Fibroblast of gingiva (primary cell): ENCODE measurements at regions not wholly inside any gene's neighbourhood (a gene's known extent, or its start where the extent isn't known, plus 50 kb on each side); places are given as distances from the start of the nearest gene placed in this dataset.
A peak's percentile ranks its signal among the peaks of the same experiment; 100 is the strongest.
"Not testable (repeated sequence)": the region's sequence is repeated elsewhere in the genome, so short reads cannot be mapped to it uniquely, and the experiment has no call there.

Source experiments
- DNase-seq: peaks from one replicate; pipeline ENCODE4 v3.0.0-alpha.2; 2011; ENCODE audit warnings: low read depth

- no peak for DNase-seq
Measured at GRCh38 chr17:68097161-68097805, 61.7 kb downstream of the KPNA2 start.

DNA sequence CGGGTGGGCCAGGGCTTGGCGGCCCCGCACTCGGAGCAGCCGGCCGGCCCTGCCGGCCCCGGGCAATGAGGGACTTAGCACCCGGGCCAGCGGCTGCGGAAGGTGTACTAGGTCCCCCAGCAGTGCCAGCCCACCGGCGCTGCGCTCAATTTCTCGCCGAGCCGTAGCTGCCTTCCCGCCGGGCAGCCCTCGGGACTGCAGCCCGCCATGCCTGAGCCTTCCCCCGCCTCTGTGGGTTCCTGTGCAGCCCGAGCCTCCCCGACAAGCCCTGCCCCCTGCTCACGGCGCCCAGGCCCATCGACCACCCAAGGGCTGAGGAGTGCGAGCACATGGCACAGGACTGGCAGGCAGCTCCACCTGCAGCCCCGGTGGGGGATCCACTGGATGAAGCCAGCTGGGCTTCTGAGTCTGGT, 63.8 kb downstream of the KPNA2 start:
- not testable (repeated sequence) for DNase-seq

DNA sequence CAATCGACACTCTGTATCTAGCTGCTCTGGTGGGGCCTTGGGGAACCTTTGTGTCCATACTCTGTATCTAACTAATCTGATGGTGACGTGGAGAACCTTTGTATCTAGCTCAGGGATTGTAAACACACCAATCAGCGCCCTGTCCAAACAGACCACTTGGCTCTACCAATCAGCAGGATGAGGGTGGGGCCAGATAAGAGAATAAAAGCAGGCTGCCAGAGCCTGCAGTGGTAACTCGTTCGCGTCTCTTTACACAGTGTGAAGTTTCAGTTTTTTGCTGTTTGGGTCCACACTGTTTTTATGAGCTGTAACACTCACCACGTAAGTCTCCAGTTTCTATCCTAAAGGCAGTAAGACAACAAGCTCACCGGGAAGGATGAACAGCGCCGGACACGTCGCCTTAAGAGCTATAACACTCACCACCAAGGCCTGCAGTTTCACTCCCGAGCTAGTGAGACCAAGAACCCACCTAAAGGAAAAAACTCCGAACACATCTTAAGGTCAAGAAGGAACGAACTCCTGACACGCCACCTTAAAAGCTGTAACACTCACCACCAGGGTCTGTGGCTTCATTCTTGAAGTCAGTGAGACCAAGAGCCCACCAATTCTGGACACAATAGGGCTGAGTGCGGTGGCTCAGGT, 64.6 kb downstream of the KPNA2 start:
- DNase-seq, result no peak

DNA sequence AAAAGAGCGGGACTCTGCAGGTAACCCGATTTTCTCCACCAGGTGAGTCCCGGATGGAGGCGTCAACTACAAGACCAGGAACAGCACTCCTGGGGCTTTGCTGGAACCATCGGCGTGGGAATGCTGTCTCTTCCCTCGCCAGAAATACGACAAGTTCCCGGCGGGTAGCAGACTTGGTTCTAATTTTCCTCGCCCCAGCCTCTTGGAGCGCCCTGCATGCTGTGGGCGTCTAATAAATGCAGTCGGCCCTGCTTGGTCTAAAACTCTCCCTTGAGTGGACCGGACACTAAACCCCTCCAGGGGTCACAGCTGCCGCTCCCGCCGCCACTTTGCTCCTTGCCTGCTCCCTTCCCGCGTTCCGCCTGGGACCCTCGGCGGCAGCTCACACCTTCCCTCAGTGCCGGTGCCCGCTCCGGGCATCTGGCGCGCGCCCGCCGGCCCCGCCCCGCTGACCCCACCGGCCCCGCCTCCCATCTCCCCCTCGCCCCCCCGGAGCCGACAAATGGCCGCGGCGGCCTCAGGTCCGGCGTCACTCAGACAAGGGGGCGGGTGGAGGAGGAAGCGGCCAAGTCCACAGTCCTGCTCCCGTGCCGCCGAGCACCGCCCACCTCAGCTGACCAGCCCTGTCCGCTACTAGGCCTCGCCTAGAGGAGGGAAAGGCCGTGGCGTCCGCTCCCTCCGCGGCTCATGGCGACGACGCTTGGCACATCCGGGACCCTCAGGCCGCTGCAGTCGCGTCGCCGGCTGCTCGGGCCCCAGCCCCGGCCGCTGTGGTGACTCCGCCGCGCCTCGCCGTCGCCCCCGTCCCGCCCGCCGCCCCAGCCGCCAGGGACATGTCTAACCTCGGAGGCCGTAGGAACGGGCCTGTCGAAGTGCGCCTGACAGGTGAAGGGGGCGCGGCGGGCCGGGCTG, 65.8 kb downstream of the KPNA2 start:
- DNase-seq, result peak; percentile 96

GRCh38 chr17:68101987-68102314, 66.4 kb downstream of the KPNA2 start:
- DNase-seq, result no peak

- no peak for DNase-seq
Measured at GRCh38 chr17:68102318-68102758, 66.8 kb downstream of the KPNA2 start.

GRCh38 chr17:68103148-68103547, 67.6 kb downstream of the KPNA2 start:
- DNase-seq, result no peak

GRCh38 chr17:68106085-68106484, 70.5 kb downstream of the KPNA2 start:
- DNase-seq, result no peak

DNA sequence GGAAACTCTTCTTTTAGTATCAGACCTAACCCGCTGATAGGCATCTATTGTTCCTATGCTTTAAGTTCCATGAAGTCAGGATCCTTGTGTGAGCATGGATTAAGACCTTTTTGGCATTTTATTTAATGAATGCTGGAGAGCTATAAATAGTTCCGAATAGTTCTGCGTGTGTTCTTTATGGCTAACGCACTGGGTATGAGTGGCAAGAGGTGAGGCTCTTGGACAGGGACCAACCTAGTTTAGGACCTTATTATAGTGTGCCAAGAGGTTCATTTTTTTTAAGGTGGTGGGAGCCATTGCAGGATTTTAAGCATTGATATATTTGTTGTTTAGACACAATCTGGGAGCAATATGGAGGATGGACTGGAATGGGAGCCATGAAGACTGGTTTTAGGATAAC, 71.8 kb downstream of the KPNA2 start:
- no peak for DNase-seq

GRCh38 chr17:68108313-68109000, 72.9 kb downstream of the KPNA2 start:
- no peak for DNase-seq

- not testable (repeated sequence) for DNase-seq
Measured at GRCh38 chr17:68109404-68109803, 73.9 kb downstream of the KPNA2 start.

GRCh38 chr17:68116211-68116610, 80.7 kb downstream of the KPNA2 start:
- DNase-seq, result not testable (repeated sequence)

- no peak for DNase-seq
Measured at GRCh38 chr17:68122587-68122986, 87.1 kb downstream of the KPNA2 start.

DNA sequence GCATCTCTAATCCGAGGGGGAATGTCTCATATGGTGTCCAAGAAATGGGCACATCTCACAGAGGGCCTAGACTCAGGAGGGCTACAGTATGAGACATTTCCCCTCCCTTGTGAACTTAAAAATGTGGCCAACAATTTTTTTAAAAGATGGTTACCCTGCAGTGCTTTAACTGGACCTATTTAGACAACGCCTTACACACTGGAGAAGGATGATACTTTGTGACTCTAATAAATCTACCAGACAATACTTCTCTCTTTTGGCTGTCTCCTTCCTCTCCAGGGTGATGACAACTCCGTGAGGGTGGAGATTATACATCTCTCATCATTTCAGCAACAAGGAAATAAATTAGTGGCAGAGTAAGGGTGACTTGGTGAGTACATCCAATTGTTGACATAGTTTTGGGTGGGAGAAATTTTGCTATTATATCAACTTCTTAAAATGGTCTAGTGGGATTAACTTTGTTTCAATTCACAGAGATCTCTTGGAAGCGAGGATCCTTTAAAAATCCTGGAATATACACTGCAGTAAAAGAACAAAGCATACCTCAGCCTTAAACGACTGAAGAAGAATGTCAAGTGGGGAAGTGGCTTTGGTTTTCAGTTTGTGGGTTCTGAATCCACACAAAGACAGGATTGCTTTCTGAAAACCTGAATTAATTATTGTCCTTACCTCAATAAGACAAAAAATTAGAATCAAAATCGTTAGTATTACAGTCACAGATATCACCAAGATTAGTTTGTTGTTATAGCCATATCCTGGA, 89.8 kb downstream of the KPNA2 start:
- DNase-seq, result no peak

DNA sequence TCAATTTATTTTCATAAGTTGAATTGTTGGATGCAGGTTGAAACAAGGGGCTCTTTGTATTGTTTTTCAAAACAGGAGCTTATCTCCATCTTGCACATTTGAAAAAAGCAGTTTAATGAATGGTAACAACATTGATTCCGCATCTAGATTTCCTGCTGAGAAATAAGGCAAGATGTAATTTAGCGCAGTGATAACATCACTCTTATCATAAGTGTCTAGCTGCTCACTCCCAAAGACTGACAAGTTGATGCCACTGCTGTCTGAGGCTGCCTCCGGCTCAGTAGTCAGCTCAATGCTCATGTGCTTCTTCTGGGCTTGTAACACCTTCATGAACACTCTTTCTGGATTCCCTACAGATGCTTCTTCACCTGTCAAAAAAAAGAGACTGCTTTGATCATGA, 92.4 kb downstream of the KPNA2 start:
- DNase-seq, result no peak

- DNase-seq, result no peak
Measured at GRCh38 chr17:68131456-68131855, 95.9 kb downstream of the KPNA2 start.

DNA sequence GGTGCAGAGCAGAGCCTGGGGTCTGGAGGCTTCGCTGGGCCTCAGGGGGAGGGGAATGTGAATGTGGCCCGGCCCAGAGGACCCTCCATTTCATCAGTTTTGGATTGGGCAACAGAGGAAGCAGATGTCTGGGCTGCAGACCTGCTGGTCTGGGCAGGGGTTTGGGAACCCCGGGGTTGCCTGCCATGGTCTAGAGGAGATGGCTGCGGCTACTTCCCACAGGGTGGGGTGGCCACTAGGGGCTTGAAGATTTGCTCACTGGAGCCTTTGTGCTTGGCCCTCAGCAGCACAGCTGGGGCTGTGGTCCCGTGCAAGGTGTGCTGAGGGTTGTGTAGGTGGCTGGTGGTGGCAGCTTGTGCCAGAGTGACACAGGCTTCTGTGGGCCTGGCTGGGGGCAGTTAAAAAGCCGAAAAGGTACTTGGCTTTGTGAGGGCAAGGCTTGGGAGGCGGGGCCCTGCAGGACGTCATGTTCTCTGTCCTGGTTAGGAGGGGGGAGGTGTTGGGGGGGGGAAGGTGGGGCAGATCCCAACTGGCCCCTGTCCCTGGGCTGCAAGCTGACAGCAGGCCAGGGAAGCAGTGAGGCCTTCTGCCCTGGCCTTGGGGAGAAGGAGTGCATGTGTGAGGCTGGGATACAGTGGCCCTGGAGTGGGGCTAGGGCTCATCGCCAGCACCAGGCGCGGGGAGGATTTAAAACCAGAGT, 98.0 kb downstream of the KPNA2 start:
- DNase-seq, result no peak

- DNase-seq, result no peak
Measured at GRCh38 chr17:68134046-68134637, 98.6 kb downstream of the KPNA2 start.

DNA sequence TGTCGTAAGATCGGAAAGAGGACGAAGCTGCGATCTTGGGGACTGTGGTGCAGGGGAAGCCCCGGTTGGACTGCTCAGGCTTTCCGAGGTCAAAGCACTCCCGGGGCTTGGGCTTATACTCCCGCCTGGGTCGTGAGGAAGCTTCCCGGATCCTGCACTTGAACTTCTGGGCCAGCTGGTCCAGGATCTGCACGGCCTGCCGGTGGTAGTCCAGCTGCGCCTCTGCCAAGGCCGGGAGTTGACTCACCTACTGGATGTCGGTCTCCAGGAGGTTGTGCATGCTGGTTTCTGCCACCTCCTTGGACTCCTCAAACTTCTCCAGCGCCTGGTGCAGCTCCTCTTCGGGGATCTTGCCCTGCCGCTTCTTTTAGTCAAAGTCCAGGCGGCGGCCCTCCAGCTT, 99.2 kb downstream of the KPNA2 start:
- no peak for DNase-seq

- no peak for DNase-seq
Measured at GRCh38 chr17:68135141-68135887, 99.8 kb downstream of the KPNA2 start.
